ENCODE measurements at regions not wholly inside any gene's neighbourhood (a gene's known extent, or its start where the extent isn't known, plus 50 kb on each side); places are given as distances from the start of the nearest gene placed in this dataset.

DNA sequence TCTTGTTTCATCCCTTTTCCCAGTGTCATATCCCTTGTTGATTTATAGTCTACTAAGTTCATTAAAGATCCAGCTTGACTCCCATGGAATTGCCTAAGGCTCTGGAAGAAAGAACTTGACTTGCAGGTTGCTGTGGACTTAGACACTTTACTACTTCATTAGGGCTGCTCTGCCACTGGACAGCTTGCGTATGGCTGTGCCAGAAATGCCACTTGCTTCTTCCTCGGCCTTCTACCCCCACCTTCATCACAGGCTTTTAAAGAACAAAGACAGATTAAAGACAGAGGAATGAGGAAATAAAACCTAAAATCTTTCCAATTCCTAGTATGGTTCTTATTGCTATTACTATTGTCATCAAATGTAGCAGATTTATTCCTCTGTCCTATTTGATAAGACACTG, 591.7 kb downstream of the BCL11A start:
- no peak for DNase-seq

DNA sequence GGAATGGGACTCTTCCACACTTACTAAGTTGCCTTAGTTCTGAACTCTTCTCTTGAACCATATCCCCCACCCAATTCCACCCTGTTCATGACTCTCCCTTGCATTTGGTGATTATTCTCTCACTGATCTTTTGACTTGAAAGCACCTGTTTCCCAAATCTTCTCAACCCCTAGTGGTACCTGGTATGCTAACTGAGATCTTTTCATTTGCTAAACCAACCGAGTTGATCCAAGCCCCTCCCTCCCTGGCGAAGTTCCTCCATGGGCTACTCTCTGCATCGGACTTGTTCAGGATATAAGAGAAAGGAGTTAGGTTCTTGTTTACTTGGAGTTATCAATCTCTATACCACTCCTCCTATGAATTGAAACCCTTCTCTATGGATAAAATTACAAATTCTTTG, 593.5 kb downstream of the BCL11A start:
- DNase-seq, result no peak

DNA sequence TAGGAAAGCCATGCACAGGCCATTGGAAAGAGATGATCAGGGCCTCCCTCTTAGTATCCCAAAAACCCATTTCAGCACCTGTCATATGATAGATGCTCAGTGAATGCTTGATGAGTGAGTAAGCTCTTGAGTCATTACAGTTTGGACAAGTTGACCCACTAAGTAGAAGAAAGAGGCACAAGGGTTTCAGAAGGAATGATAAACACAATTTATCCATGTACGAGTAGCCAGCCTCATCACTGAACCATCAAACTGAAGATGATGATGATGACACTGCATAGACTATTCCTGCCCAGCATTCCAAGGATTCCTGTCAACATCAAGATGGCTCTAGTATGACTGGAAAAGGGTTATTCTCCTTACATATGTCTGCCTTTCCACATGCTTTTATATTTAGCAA, 596.0 kb downstream of the BCL11A start:
- DNase-seq, result no peak

DNA sequence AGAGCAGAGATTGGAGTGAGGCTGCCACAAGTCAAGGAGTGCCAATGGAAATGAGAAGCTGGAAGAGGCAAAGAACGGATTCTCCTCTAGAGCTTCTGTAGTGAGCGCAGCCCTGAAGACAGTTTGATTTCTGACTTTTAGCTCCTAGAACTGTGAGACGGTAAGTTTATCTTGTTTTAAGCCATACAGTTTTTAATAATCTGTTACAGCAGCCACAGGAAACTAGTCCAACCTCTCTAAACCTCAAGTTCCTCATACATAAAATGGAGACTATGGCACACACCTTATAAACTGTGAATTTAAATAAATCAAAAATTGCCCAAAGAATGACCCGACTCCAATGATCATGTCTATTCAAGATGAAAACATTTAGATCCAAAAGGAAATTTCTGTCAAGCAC, 596.5 kb downstream of the BCL11A start:
- DNase-seq, result no peak

DNA sequence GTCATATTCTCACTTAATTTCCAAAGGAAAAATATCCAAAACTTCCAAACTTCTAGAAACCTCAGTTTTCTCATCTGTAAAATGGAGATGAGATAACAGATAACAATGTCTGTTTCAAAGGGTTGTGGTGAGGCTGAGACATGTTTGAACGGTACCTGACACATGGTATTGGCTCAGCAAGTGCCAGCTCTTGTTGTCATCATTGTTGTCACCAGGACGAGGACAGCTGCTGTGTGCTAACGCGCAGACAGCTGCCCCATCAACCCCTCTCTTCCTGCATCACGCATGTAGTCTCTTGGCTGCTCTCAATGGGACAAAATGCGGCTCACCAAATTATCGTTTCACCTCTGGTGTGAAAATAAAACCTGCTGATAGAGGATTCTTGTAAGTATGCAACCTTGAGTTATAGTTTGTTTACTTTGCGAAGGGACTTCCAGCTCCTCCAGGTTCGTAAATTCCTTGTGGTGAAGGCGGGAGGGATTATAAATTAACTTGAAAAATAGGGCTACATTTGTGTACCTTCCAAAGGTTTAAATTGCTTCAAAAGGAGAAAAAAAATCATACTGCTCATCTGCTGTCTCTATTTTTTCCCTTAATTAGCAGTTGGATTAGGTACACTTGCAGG, 605.4 kb downstream of the BCL11A start:
- no peak for DNase-seq

DNA sequence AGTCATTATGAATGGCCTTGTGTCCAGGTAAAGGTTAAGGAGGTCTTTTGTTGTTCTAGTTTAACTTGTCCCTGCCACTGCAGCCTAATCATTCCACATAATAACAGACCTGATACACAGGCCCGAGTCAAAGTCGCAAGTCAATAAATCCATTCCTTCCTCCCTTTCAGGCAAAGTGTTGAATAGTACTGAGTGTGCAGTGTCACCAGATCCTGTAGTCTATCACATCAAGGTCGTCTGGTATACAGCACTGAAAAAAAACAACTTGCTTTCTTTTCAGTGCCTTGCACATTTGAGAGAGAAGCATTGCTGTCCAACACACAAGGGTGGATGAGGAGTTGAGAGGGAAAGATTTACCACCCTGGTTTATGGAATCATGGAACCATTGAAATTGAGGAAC, 606.2 kb downstream of the BCL11A start:
- DNase-seq, result no peak

DNA sequence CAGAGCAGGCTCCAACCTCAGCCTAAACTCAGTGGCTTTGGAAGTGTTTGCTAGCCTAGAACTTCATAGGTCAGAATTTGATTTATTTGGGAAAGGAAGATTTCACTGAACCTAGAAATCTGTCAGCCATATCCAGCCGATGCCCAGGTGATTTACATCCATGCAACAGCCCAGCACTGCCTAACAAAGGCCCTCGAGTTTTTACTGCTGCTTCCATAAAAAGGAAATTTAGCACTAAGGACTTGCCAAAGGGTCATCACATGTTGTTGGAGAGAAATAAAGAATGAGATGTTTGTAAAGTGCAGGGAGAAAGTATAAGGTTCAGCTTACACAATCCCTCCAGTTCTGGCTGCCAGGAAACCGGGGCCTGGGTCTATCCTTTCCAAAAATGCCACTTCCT, 614.2 kb downstream of the BCL11A start:
- no peak for DNase-seq

DNA sequence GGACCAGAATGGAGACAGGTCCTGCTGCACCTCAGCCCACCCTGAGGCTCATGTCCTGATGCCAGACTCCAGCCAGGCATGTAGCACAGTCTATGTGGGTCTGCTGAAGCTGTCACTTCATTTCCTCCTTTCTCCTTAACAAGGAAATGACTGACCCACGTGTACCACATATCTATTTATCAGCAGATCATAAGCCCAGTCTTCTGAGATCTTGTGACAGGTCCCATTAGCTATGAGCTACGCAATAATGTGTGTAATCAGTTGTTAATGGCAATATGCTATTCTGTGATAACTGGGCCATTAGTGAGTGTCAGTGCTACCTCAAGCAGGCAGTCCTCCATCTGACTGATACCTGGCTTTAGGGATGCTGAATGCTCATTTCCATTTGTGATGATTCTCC, 615.3 kb downstream of the BCL11A start:
- no peak for DNase-seq

DNA sequence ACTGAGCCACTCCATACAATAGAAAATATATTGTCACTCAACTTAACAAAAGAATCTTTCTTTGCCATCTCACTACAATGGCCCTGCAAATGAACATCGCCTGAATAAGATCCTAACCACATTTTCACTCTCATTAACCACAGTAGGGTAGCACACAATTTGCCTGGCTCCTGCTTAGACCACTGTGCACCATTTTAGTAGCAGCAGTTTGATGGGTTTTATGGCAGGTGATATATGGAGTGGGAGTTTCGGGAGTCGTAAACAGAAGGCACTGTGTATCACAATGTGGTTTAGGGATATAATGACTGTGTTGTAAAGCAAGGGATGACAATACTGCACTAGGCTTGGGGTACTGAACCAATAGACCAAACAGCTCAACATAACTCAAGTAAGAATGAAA, 617.4 kb downstream of the BCL11A start:
- DNase-seq, result no peak

DNA sequence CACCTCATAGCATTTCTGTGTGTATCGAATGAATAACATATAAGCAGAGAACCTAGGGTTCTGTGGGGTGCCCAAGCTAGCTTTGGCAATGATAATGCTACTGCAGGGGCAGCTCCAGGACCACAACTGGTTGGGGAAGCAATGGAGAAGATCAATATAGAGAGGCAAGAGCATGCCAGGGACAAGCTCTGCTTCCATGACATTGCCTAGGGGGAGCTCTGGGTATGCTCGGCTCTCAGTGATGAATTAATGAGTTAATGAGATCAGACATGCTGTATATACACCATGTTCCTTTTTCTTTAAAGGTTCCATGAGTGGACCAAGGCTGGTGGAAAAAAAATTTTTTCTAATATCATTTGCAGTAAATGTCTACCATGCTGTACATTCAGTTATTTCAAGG, 618.4 kb downstream of the BCL11A start:
- DNase-seq, result no peak

DNA sequence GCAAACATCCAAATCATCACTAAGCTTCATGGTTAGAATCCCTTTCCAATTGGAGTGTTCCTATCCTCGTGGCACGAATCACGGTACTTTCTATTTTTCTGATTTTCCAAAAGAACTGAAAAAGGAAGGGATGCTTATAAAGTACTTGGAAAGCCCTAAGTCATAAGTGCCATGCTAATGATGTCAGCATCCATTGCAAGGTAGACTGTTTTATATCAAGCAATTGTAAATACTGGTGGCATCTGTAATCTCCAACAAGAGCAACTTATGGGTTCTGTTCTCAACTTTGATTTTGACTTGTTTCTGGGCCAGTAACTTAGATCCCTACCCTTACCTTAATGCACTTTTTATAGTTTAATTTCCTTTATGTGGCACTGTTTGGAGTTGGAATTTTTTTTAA, 619.5 kb downstream of the BCL11A start:
- no peak for DNase-seq

DNA sequence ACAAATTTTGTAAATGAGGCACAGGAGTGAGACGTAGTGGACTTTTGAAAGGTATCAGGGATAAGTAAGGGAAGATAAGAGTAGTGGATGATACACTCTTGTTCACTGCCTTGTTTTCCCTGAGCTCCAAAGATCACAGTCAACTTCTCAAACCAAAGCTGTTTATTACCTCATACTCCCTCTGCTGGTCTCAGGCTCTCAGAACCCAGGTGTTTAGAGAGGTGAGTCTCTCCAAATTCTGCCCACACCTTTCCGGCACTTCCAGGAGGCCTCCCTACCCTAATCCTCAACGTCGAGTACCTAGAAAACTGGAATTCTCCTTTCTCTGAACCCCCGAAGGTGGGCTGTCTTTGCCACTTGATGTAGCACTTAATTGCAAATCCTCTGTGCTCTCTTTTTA, 621.1 kb downstream of the BCL11A start:
- no peak for DNase-seq

DNA sequence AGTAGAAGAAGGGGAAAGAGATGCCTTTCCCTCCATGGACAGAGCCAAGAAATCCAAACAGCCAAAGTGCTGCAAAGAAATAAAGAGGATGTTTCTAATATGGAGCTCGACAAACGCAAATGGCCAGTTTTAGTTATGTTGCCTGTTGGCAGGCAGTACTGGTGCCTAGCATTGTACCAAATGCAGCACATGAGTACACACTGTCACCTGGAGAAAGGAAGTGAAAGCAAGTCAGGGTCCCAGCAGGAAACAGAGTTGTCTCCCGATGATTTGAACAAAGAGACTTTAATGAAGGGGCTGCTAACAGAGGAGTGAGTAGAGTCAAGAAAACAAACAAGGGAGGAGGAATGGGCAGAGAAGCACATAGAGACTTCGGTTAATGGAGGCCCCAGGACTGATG, 623.0 kb downstream of the BCL11A start:
- no peak for DNase-seq

DNA sequence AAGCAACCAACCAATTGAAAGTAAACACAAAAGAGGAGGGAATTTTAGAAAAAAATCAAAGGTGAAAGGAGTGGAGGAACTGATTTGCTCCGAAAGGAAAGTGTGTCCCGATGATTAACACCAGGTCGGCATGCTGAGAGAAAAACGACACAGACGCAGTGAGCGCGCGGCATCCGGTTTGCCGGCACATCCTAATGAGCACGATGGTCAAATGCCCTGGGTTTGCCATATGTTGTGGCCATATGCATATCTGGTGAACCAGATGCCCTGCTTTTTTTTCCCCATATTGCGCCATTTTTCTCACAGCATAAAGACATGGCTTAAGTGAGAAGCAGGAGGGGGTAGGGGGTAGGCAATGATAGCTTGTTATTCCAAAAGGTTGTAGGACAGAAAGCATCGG, 626.7 kb downstream of the BCL11A start:
- no peak for DNase-seq

DNA sequence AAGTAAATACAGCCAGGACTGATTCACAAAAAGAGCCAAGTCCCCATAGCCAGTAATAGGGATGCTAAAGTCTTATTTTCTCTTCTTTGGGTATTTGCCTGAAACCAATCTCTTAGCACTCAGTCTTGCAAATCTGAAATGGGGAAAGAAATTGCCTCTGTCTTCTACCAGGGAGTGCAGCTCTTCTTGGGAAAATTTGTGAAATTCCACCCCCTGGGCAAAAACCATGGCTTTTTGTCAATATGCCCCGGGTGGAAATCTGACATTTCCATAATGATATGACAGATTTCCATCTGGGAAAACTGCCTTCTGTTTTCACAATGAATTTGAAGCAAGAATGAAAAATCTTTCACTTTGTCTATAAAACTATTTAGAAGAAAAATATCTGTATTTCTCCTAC, 628.1 kb downstream of the BCL11A start:
- no peak for DNase-seq

DNA sequence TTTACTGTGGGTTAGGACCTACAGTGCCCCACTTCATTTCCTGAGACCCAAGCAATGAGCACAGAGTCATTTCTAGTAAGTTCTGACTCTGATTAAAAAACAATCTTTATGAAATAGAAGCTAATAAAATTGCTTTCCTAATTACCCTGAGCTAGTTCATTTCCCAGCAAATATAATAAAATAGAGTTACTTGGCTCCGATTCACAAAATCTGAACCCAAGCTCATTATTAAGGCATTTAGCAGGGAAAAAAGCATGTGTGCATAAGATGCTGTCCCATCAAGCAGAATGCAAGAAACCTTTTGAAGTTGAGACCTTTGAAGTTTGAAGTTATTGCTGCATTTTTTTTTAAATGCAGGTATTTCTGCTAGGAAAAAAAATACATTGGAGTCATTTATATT, 629.1 kb downstream of the BCL11A start:
- DNase-seq, result no peak

DNA sequence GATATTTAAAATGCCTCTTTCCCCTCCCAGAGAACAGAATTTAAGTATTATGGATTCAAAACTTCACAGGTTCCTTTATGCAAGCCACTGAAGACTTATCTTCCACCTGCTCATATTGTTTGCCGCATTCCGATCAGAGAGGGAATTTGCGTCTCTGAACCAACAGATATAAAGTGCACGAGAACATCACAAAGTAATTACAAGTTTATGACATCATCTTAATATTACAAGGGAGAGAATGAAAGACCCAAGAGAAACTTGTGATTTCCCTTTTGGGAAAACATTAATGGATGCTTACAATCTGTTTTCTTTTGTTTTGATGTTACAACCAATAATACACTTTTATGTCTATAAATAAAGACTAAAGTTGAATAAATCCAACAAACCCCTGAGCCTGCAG, 631.0 kb downstream of the BCL11A start:
- DNase-seq, result no peak

DNA sequence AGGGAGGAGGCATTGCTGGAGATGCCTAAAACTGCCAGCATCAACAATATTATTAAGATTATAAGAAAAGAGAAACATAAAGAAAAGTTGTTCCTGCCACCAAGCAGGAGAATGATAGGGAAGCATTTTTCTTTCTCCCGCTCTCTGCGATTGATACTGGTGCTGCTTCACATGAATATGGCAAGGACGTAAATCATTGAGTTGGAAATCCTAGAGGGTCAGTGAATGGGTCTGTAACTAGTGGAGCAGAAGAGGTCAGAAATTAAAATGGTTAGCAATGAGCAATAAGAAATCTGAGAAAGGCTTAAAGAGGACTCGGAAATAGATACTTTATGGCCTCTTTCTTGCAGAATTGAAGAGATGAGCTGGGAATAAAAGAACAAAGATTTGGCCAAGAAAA, 631.7 kb downstream of the BCL11A start:
- DNase-seq, result no peak

DNA sequence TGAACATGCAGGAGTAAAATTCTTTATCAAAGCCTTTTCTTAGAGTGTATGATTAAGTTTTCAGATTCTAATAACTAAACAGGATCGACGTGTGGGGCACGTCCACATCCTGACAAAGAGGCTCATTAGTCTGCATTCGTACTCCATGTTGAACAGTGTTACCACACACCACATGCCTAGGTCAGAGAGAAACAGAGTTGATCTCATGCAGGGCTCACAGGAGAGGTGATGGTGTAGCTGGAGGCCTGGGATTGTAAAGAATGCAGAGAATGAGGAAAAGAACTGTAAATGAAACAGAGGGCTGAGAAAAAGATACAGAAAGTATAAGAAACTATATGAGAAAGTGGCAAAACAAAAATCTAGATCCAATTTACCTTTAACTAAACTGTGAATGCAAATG, 632.5 kb downstream of the BCL11A start:
- DNase-seq, result no peak

DNA sequence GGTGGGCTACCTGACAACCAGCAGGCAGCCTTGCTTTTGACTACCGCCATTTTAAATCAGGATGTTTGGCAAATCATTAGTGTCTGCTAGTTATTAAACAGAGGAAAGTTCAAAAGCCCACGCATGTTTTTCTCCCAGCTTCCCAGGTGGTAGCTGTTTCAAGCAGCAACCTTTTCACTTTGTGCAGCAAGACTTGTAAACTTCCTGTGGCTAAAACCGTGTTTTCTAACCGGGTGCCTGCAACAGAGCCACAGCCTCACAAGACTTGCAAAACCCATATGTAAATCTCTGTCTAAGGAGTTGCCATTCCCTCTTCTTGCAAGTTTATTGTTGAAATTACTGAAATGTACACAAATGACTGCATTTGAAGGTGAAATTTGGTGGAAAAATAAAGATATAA, 633.1 kb downstream of the BCL11A start:
- DNase-seq, result no peak

DNA sequence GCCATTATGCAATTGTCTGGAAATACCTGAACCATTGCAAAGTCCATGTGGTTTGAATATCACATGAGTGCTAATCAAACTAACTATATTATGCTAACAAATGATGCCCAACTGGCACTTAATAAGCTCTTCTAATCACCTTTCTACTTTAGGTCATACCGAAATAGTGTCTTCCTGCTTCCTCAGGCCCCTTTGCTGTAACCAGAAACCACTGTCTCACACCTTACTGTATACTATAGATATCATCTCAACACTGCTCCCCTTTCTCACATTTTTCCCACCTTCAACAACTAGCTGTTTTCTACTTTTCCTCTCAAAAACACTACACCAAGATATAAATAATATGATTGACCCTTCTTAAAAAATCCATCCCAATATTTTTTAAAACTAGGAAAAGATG, 633.9 kb downstream of the BCL11A start:
- DNase-seq, result no peak

DNA sequence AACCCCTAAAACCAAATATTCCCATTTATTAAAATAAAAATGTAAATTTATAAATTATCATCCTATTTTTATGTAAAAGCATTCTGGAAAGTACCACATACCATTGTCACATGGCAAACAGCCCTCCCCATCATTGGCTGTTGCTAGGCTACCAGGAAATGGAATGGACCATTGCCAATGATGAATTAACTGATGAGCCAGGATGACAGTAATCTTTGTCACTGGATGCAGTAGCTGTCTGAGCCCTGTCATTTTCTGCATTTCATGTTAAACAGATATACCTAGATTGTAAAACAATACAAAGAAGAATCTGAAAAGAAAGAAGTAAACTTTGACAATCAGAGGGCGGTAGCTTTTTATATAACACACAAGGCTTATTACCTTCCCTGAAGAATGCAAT, 641.4 kb downstream of the BCL11A start:
- DNase-seq, result no peak

DNA sequence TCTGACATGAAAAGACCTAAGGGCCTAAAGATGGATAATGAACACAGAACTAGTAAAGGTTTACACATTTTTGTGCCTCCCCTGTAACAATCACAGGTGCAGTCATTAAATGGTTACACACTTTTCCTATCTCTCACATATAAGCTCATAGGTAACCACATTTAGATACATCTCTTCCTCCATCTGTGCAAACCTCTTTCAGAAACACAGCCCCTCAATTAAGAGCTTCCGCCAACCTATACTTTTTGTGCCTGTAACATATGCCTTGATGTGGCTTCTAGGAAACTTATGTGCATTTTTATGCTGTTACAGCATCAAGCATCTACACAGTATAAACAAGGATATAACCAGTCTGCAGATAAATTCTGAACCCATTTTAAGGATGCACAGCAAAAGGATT, 643.3 kb downstream of the BCL11A start:
- DNase-seq, result no peak

DNA sequence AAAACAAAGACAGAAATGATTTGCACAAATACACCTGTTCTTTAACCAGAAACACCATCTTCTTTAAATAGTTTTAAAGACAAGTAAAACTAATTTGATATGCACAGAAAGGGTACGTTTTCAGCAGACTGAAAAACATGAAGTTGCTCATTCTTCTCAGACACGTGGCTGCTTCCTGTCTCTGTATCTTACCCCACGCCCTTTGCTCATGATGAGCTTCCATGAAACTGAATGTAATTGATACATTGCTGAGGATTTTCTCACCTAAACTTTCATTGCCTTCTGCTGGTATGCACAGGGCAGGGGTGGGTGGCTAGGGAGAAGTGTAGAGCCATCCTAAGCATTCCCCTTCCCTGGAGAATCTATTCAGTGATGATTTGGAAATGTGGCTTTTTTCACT, 644.3 kb downstream of the BCL11A start:
- no peak for DNase-seq

DNA sequence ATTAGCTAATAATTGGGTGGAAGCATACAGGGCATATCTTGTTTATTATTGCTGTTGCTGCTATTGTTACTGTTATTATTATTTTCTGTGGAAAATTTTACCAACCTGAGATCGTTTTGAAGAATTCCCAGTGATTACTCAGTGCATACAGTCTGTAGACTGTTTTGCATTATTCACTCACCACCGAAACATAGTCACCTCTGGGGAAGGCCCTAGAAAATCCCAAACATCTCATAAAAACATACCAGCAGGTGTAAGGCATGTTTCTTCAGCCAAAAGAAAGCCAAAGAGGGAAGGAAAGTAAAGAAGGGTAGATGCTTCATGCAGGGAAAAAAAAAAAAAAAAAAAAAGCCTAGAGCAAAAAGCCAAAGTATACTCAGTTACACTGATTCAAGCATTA, 647.7 kb downstream of the BCL11A start:
- DNase-seq, result no peak

DNA sequence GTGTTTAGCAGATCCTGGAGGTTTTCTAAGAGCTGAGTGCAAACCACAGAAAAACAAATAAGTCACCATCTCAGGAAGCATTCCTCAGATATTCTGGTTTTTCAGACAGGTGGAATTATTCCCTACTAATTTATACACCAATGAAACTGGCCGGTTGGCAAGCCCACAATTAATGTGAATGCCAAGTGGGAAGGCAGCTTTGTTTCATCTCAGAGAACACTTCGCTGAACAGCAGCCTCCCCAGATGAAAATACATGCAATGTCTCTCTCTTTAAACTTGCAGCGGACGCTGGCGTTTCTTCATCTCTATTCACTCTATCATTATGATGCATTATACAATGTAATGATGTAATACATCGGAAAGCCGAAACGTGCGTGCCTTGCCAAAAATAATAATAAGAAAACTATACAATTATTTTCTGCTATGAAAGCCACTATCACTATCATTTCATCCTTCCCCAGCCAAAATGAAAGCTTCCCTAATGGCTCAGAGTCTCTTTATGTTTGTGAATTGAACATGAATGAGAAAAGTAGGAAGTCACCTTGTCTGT, 649.4 kb downstream of the BCL11A start:
- DNase-seq, result no peak
